ENCODE measurements at regions not wholly inside any gene's neighbourhood (a gene's known extent, or its start where the extent isn't known, plus 50 kb on each side); places are given as distances from the start of the nearest gene placed in this dataset.

GRCh38 chr2:607709-608108 lies 69.5 kb downstream of the TMEM18 start:
- Histone ChIP-seq H3K4me3 (no peak overlapping the region), H3K4me1 (ENCODE audit: control insufficient read depth, insufficient read depth, low read length) (no peaks in the 10 kb centered on the region), H3K4me2 (ENCODE audit: control insufficient read depth, insufficient read depth) (no peak overlapping the region), H4K20me1 (ENCODE audit: control insufficient read depth, insufficient read depth) (no peaks in the 10 kb centered on the region), H3K36me3 (ENCODE audit: control insufficient read depth in 2 of 2, insufficient read depth in 2 of 2, low read length in 1 of 2) (no peaks in the 10 kb centered on the region), H3K79me2 (ENCODE audit: control insufficient read depth, insufficient read depth, low read length) (no peaks in the 10 kb centered on the region), H3K27me3 (replicated peaks in 1 of 2; ENCODE audit: control insufficient read depth in 2 of 2, insufficient read depth in 2 of 2, low read length in 1 of 2) (no peaks in the 10 kb centered on the region), H2AFZ (ENCODE audit: control insufficient read depth, low read depth, low read length) (no peak overlapping the region), H3K9ac (ENCODE audit: control insufficient read depth, insufficient read depth, low read length) (no peak overlapping the region), H3K9me3 (replicated peaks; ENCODE audit: control insufficient read depth, insufficient read depth, low read length) (no peaks in the 10 kb centered on the region; the same call in 2 of the 3 replicates), H3K27ac (ENCODE audit: control insufficient read depth, insufficient read depth) (no peak overlapping the region)
- WGBS (ENCODE audit: insufficient coverage, insufficient replicate concordance, low lambda C conversion rate, missing lambda C conversion rate): 0% methylated on average over 4 of the region's 4 CpGs
- in situ Hi-C loops (cut with MboI) (no loop called here), intact Hi-C loops (cut with micrococcal nuclease; ENCODE audit: unreplicated experiment) (no loop called here)
- DNase-seq (ENCODE audit: low read depth, low spot score) (no peak), FAIRE-seq (no peak), ATAC-seq (no peak)
- TF ChIP-seq TCF3 (IDR thresholded peaks at IDR 0.05; ENCODE audit: borderline replicate concordance, insufficient read depth, low read depth, low read length): no peak
- TF ChIP-seq HDAC6 (IDR thresholded peaks at IDR 0.05; ENCODE audit: unreplicated experiment): no peak
- TF ChIP-seq ASH2L (IDR thresholded peaks at IDR 0.05; ENCODE audit: borderline replicate concordance, low read depth): no peak
- TF ChIP-seq ATF3 (IDR thresholded peaks at IDR 0.05; ENCODE audit: borderline replicate concordance, extremely low read depth, low read depth, low read length): no peak
- no peak for TF ChIP-seq NFIC (IDR thresholded peaks at IDR 0.05; ENCODE audit: low read depth, low read length)
- TF ChIP-seq CTCF (IDR thresholded peaks at IDR 0.05 in 2 of 3, conservative IDR thresholded peaks at IDR 0.05 in 1 of 3; ENCODE audit: control insufficient read depth in 2 of 3, extremely low read depth in 1 of 3, insufficient read depth in 1 of 3, low read depth in 3 of 3, low read length in 3 of 3): no peak
- no peak for TF ChIP-seq GABPA (IDR thresholded peaks at IDR 0.05; ENCODE audit: low read depth)
- BruUV-seq (replicated peaks): no TSS peak
- ChIA-PET SMC1A (ENCODE audit: uncharacterized antibody, unreplicated experiment) (no interaction called here), RAD21 (ENCODE audit: unreplicated experiment) (no interaction called here), POLR2A (no interaction called here), CTCF (no interaction called here)

Data from GM12878 (cell line).